ENCODE measurements at regions not wholly inside any gene's neighbourhood (a gene's known extent, or its start where the extent isn't known, plus 50 kb on each side); places are given as distances from the start of the nearest gene placed in this dataset.

DNA sequence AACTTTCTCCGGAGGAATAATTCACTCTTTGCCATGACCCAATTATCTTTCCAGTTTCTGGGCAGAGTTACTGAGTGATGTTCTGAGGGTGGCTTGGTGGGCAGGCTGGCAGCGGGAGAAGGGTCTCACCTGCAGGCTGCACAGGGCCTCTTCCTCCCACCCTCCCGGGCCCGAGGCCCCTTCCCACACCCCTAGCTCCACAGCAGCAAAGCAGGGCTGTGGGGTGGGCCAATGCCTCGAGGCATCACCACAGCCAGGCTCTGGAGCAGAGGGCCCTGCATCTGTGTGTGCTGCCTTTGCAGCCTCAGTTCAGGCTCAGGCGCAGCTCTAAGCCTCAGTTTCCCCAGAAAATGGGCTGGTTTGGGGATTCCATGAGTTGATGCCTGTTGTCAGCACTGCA, 120.2 kb upstream of the FOXD4L5 start (continued):
- TF ChIP-seq, protein P1, sequence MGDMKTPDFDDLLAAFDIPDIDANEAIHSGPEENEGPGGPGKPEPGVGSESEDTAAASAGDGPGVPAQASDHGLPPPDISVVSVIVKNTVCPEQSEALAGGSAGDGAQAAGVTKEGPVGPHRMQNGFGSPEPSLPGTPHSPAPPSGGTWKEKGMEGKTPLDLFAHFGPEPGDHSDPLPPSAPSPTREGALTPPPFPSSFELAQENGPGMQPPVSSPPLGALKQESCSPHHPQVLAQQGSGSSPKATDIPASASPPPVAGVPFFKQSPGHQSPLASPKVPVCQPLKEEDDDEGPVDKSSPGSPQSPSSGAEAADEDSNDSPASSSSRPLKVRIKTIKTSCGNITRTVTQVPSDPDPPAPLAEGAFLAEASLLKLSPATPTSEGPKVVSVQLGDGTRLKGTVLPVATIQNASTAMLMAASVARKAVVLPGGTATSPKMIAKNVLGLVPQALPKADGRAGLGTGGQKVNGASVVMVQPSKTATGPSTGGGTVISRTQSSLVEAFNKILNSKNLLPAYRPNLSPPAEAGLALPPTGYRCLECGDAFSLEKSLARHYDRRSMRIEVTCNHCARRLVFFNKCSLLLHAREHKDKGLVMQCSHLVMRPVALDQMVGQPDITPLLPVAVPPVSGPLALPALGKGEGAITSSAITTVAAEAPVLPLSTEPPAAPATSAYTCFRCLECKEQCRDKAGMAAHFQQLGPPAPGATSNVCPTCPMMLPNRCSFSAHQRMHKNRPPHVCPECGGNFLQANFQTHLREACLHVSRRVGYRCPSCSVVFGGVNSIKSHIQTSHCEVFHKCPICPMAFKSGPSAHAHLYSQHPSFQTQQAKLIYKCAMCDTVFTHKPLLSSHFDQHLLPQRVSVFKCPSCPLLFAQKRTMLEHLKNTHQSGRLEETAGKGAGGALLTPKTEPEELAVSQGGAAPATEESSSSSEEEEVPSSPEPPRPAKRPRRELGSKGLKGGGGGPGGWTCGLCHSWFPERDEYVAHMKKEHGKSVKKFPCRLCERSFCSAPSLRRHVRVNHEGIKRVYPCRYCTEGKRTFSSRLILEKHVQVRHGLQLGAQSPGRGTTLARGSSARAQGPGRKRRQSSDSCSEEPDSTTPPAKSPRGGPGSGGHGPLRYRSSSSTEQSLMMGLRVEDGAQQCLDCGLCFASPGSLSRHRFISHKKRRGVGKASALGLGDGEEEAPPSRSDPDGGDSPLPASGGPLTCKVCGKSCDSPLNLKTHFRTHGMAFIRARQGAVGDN (IDR thresholded peaks at IDR 0.05): no peak
- TF ChIP-seq BACH1 (IDR thresholded peaks at IDR 0.05; ENCODE audit: borderline replicate concordance): no peak
- TF ChIP-seq MYC (IDR thresholded peaks at IDR 0.05; ENCODE audit: insufficient read depth, insufficient read length, insufficient replicate concordance, low read length, severe bottlenecking): no peak
- no peak for TF ChIP-seq FOXK2 (IDR thresholded peaks at IDR 0.05)
- TF ChIP-seq POLR2A (IDR thresholded peaks at IDR 0.05; ENCODE audit: low read depth, low read length): no peak
- TF ChIP-seq TCF7 (IDR thresholded peaks at IDR 0.05; ENCODE audit: borderline replicate concordance): no peak
- TF ChIP-seq, protein P2, sequence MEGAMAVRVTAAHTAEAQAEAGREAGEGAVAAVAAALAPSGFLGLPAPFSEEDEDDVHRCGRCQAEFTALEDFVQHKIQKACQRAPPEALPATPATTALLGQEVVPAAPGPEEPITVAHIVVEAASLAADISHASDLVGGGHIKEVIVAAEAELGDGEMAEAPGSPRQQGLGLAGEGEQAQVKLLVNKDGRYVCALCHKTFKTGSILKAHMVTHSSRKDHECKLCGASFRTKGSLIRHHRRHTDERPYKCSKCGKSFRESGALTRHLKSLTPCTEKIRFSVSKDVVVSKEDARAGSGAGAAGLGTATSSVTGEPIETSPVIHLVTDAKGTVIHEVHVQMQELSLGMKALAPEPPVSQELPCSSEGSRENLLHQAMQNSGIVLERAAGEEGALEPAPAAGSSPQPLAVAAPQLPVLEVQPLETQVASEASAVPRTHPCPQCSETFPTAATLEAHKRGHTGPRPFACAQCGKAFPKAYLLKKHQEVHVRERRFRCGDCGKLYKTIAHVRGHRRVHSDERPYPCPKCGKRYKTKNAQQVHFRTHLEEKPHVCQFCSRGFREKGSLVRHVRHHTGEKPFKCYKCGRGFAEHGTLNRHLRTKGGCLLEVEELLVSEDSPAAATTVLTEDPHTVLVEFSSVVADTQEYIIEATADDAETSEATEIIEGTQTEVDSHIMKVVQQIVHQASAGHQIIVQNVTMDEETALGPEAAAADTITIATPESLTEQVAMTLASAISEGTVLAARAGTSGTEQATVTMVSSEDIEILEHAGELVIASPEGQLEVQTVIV (IDR thresholded peaks at IDR 0.05; ENCODE audit: borderline replicate concordance, partially characterized antibody): no peak
- no peak for TF ChIP-seq EGR1 (IDR thresholded peaks at IDR 0.05; ENCODE audit: borderline replicate concordance in 1 of 2, low read depth in 2 of 2, low read length in 2 of 2)

Measured in GM12878 (cell line).